Astrocyte of the cerebellum (primary cell): ENCODE measurements at regions not wholly inside any gene's neighbourhood (a gene's known extent, or its start where the extent isn't known, plus 50 kb on each side); places are given as distances from the start of the nearest gene placed in this dataset.
A peak's percentile ranks its signal among the peaks of the same experiment; 100 is the strongest.

Experiments used
- DNase-seq: peaks from one replicate; pipeline ENCODE4 v3.0.0-alpha.2; 2011; ENCODE audit warnings: low read depth
- H3K4me3 ChIP-seq: 2 replicates; pipeline ENCODE4 v1.5.1; 2011; ENCODE audit warnings: mild to moderate bottlenecking, low read depth, low read length, moderate library complexity
- in situ Hi-C: cut with HindIII; loops from 2 replicates; pipeline ENCODE4 v1.10.0; 2017; ENCODE audit warnings: low sequenced_read_pairs
- TF ChIP-seq, protein P1 (sequence below): IDR thresholded peaks from 2 replicates; pipeline ENCODE4 v1.5.1; 2012; ENCODE audit warnings: low read length, low read depth, moderate library complexity, mild to moderate bottlenecking; ENCODE audit errors: missing control alignments

DNA sequence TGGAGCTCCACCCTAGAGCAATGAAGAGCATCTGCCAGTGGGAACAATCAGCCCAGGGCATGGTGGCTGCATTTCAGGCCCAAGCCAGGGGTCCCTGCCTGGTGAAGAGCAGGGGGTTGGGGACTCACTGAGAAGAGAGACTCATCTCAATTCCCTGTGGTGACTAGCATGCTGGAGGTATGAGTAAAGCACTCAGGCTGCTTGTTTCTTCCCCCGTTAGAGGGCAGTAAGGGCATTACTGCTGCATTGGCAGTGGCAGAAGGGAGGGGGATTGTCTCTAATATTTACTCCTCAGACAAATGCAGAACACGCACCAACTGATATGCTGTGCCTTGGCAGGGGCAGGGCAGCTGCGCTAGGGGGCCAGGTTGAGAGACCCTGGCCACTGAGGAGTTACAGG, 329.1 kb downstream of the SLITRK5 start:
- H3K4me3 ChIP-seq, result no peak overlapping the region
- TF ChIP-seq, protein P1, sequence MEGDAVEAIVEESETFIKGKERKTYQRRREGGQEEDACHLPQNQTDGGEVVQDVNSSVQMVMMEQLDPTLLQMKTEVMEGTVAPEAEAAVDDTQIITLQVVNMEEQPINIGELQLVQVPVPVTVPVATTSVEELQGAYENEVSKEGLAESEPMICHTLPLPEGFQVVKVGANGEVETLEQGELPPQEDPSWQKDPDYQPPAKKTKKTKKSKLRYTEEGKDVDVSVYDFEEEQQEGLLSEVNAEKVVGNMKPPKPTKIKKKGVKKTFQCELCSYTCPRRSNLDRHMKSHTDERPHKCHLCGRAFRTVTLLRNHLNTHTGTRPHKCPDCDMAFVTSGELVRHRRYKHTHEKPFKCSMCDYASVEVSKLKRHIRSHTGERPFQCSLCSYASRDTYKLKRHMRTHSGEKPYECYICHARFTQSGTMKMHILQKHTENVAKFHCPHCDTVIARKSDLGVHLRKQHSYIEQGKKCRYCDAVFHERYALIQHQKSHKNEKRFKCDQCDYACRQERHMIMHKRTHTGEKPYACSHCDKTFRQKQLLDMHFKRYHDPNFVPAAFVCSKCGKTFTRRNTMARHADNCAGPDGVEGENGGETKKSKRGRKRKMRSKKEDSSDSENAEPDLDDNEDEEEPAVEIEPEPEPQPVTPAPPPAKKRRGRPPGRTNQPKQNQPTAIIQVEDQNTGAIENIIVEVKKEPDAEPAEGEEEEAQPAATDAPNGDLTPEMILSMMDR, result peak; percentile 11
- DNase-seq, result no peak
- in situ Hi-C loops, result no loop called here

DNA sequence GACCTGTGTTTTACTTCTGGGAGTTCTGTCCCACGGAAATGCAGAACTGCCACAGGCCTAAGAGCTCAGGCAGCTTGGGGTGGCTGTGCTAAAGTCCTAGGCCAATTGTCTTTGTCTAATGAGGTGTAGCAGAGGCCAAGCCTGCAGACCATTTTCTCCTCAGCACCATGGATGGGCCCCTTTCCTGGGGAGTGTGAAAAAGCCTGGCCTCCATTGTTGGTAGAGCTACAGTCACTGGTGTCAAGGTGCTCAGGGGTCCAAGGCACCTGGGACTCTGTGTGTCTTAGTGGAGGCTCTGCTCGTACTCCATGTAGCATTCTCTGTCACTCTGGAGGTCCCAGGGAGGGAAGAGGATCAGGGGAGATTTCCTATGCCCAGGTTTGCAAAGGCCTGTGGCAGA, 329.6 kb downstream of the SLITRK5 start:
- TF ChIP-seq, protein P1, result no peak
- no peak overlapping the region for H3K4me3 ChIP-seq
- no peak for DNase-seq
- in situ Hi-C loops, result no loop called here

DNA sequence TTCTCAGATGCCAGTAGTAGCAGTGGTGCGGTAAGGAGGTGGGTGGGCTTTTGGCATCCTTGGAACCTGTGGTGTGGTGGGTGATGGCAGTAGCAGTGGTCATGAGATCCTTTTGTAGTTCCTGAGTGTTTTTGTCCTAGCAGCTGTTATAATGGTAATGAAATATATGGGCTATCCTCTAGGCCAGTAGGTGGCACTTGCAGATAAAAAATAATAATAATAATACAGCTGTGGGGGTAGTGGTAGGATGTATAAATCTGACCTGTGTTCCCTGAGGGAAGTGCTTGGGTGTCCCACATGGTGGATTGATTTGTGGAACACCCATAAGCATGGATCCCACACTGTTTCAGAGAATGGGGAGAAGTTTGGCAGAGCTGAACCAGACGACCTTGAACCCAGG, 334.0 kb downstream of the SLITRK5 start:
- in situ Hi-C loops, result no loop called here
- TF ChIP-seq, protein P1, result no peak
- H3K4me3 ChIP-seq, result no peak overlapping the region
- DNase-seq, result no peak

DNA sequence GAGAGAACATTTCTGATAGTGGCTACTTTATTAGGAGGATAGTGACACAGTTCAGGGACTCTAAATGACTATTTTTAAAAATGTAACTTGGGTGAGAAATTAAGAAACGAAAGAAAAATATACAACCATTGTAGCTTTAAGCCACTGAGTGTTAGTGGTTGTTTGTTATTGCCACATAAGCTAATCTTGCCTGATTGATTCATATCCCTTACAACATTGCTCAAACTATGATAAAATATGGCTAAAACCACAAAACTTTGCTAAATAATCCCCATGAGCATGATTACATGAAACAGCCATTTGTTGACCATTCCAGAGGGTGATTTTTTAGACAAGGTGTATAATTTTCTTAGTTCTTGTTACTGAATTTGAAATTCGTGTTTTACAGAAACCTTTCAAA, 343.4 kb downstream of the SLITRK5 start:
- DNase-seq, result no peak
- TF ChIP-seq, protein P1, result no peak
- no peak overlapping the region for H3K4me3 ChIP-seq
- in situ Hi-C loops, result no loop called here

DNA sequence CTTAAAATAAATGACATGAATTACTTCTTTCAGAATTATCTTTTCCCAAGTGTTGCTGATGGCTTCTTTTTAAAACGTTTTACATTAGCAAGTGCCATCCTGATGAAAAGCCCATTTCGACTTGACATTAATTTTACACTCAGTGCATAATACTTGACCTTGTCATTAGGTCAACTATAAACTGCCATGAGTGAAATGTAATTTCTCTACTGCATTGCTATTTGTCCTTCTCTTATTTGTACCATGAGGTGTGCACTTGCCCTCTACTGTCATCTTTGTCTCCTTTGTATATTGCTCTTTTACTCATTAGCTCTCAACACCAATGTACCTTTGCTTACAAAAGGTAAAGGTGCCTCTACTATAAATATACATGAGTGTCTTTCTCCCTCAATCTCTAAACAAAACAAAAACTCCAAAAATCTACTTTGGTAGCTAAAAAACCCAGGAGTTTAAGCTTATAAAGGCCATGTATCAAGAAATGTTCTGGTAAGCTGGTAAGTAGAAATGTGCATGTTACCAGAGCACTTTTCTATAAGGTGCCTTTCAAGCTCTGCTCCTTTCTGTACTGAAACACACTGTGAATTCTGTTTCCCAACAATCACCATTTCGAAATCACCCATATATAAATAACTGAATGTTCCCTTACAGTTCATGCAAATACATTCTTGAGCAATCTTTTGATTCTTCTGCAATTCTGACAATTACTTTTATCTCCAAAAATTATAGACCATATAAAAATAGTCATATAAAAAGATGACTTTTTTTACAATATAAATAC, 351.4 kb downstream of the SLITRK5 start:
- in situ Hi-C loops, result no loop called here
- DNase-seq, result no peak
- H3K4me3 ChIP-seq, result no peak overlapping the region
- TF ChIP-seq, protein P1, result no peak

DNA sequence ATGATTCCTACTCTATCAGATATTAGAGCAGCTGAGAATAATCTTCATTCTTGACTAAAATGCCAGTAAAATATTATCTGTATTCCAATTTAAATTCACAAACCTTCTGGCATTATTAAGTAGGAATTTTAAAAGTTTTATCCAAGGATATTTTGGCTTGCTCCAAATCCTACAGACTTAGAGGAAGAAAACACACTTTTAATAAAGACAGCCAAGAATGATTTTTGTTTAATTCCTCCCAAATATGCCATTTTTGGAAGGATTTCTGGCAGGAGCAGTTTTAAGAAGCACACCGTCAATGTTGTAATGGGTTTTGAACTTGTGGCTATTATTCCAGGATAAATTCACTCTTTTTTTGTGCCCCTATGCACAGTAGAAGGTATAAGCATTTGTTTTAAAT, 355.1 kb downstream of the SLITRK5 start:
- no peak for DNase-seq
- TF ChIP-seq, protein P1, result no peak
- no peak overlapping the region for H3K4me3 ChIP-seq
- in situ Hi-C loops, result no loop called here
